ENCODE measurements at regions not wholly inside any gene's neighbourhood (a gene's known extent, or its start where the extent isn't known, plus 50 kb on each side); places are given as distances from the start of the nearest gene placed in this dataset.

DNA sequence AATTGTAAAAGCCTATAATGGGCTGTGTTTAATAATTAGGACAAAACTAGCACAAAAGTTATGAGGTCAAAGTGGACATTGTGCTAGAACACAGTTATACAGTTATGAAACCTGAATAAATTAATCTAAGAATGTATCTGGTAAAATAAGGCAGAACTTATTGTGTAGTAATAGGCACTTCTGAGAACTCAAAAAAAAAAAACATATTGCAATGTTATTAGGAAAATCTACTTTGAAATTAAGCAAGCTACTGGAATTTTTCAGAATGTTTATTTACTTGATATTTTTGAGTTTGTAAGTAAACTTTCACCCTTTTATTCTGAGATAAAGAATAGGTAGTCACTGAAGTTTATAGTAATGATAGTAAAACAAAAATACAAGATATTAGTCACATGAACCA, 135.8 kb upstream of the ABCB5 start:
- no peak for TF ChIP-seq CTCF (IDR thresholded peaks at IDR 0.05; ENCODE audit: low read depth, low read length)
- TF ChIP-seq EZH2phosphoT487 (IDR thresholded peaks at IDR 0.05; ENCODE audit: low read depth) = no peak
